ENCODE measurements at regions not wholly inside any gene's neighbourhood (a gene's known extent, or its start where the extent isn't known, plus 50 kb on each side); places are given as distances from the start of the nearest gene placed in this dataset.

GRCh38 chr2:144252694-144253093 is 267.2 kb downstream of the ZEB2 start:
- POLR2A ChIA-PET, result no interaction called here
- CTCF ChIA-PET, result no interaction called here

- ChIA-PET CTCF (no interaction called here), POLR2A (no interaction called here)
These were observed 270.8 kb downstream of the ZEB2 start for GRCh38 chr2:144249035-144249637.

- ChIA-PET POLR2A (no interaction called here), CTCF (no interaction called here)
These were observed 271.4 kb downstream of the ZEB2 start for GRCh38 chr2:144248350-144249034.

GRCh38 chr2:144244938-144245337 is 275.0 kb downstream of the ZEB2 start:
- ChIA-PET CTCF (no interaction called here), POLR2A (no interaction called here)

- ChIA-PET CTCF (no interaction called here), POLR2A (no interaction called here)
These were observed 277.6 kb downstream of the ZEB2 start for GRCh38 chr2:144242311-144242710.

- POLR2A ChIA-PET, result no interaction called here
- CTCF ChIA-PET, result no interaction called here
These were observed 278.1 kb downstream of the ZEB2 start for GRCh38 chr2:144241801-144242200.

GRCh38 chr2:144240656-144241339 is 279.1 kb downstream of the ZEB2 start:
- ChIA-PET POLR2A (no interaction called here), CTCF (no interaction called here)

GRCh38 chr2:144239726-144240125 is 280.2 kb downstream of the ZEB2 start:
- POLR2A ChIA-PET, result no interaction called here
- CTCF ChIA-PET, result interaction anchor here (0.5 kb wide), 1 partner anchor 67 kb away, joined by 4 read pairs; no protein-coding TSS in a partner anchor

GRCh38 chr2:144239306-144239705 is 280.6 kb downstream of the ZEB2 start:
- ChIA-PET CTCF (interaction anchor here (0.5 kb wide), 1 partner anchor 68 kb away, joined by 4 read pairs; no protein-coding TSS in a partner anchor), POLR2A (interaction anchor here (0.6 kb wide), 1 partner anchor 40 kb away, joined by 3 read pairs; no protein-coding TSS in a partner anchor)

- ChIA-PET CTCF (no interaction called here), POLR2A (no interaction called here)
These were observed 281.9 kb downstream of the ZEB2 start for GRCh38 chr2:144237830-144238627.

- ChIA-PET CTCF (no interaction called here), POLR2A (no interaction called here)
These were observed 282.8 kb downstream of the ZEB2 start for GRCh38 chr2:144237108-144237507.

- ChIA-PET CTCF (interaction anchor here (1.2 kb wide), 1 partner anchor 96 kb away, joined by 3 read pairs; no protein-coding TSS in a partner anchor), POLR2A (no interaction called here)
These were observed 284.9 kb downstream of the ZEB2 start for GRCh38 chr2:144235050-144235449.

GRCh38 chr2:144234542-144234871 is 285.4 kb downstream of the ZEB2 start:
- POLR2A ChIA-PET, result interaction anchor here (0.7 kb wide), 1 partner anchor 105 kb away, joined by 3 read pairs; no protein-coding TSS in a partner anchor
- CTCF ChIA-PET, result interaction anchor here (0.8 to 1.2 kb wide), 2 partner anchors 12 to 97 kb away, joined by 3 to 4 read pairs; no protein-coding TSS in a partner anchor

GRCh38 chr2:144233733-144234541 is 286.0 kb downstream of the ZEB2 start:
- CTCF ChIA-PET, result interaction anchor here (0.8 to 1.2 kb wide), 2 partner anchors 12 to 97 kb away, joined by 3 to 4 read pairs; no protein-coding TSS in a partner anchor
- POLR2A ChIA-PET, result interaction anchor here (0.7 kb wide), 1 partner anchor 106 kb away, joined by 3 read pairs; no protein-coding TSS in a partner anchor

GRCh38 chr2:144233317-144233716 is 286.6 kb downstream of the ZEB2 start:
- POLR2A ChIA-PET, result no interaction called here
- CTCF ChIA-PET, result no interaction called here

- POLR2A ChIA-PET, result no interaction called here
- CTCF ChIA-PET, result no interaction called here
These were observed 289.4 kb downstream of the ZEB2 start for GRCh38 chr2:144230448-144231085.

- CTCF ChIA-PET, result no interaction called here
These were observed 289.9 kb downstream of the ZEB2 start for GRCh38 chr2:144230033-144230432.

GRCh38 chr2:144229296-144229695 is 290.6 kb downstream of the ZEB2 start:
- CTCF ChIA-PET, result no interaction called here
- POLR2A ChIA-PET, result no interaction called here

More at GRCh38 chr2:144230033-144230432, 289.9 kb downstream of the ZEB2 start:
- POLR2A ChIA-PET, result no interaction called here
